ENCODE measurements at regions not wholly inside any gene's neighbourhood (a gene's known extent, or its start where the extent isn't known, plus 50 kb on each side); places are given as distances from the start of the nearest gene placed in this dataset.
"Not testable (repeated sequence)": the region's sequence is repeated elsewhere in the genome, so short reads cannot be mapped to it uniquely, and the experiment has no call there.

DNA sequence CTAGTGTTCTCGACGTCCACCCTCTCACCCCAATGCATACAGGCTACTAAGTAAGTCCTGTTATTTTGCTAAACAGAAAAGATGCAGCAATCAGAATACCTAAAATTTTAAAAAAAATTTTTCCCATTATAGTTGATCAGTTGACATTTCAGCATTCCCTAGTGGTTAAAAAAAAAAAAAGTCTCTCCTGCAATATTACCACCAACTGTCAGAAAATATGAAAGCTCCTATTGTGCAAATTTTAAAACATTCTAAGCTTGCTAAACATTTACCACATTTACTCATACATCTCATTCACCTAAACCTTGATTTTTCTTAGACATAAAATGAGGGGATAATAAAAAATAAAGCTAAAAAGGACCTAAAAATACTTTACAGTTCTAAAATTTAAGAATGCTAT is 165.6 kb downstream of the AVL9 start:
- no peaks in the 10 kb centered on the region for H3K9me3 Mint-ChIP-seq
- H3K36me3 Mint-ChIP-seq (ENCODE audit: low read depth) = no peaks in the 10 kb centered on the region
- H3K4me1 Mint-ChIP-seq = no peaks in the 10 kb centered on the region
- no peak overlapping the region for H3K4me3 Mint-ChIP-seq
- no peak for DNase-seq
- no peak for ATAC-seq
- no peak overlapping the region for H3K27ac Mint-ChIP-seq
- H3K27me3 Mint-ChIP-seq = peaks cover 20% of the 10 kb centered on the region

DNA sequence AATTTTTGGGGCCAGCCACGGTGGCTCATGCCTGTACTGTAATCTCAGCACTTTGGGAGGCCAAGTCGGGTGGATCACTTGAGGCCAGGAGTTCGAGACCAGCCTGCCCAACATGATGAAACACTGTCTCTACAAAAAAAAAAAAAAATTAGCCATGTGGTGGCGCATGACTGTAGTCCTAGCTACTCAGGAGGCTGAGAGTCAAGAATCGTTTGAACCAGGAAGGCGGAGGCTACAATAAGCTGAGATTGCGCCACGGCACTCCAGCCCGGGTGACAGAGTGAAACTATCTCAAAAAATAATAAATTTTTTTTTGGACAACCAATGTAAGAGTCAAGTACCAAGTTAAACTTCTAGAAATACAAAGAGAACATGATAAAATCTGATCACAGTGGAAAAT is 164.6 kb downstream of the AVL9 start:
- H3K27ac Mint-ChIP-seq = no peak overlapping the region
- H3K4me1 Mint-ChIP-seq = no peaks in the 10 kb centered on the region
- H3K4me3 Mint-ChIP-seq = no peak overlapping the region
- ATAC-seq (no peak), DNase-seq (no peak)
- H3K27me3 Mint-ChIP-seq = peaks cover 15% of the 10 kb centered on the region
- H3K9me3 Mint-ChIP-seq = no peaks in the 10 kb centered on the region
- no peaks in the 10 kb centered on the region for H3K36me3 Mint-ChIP-seq (ENCODE audit: low read depth)

DNA sequence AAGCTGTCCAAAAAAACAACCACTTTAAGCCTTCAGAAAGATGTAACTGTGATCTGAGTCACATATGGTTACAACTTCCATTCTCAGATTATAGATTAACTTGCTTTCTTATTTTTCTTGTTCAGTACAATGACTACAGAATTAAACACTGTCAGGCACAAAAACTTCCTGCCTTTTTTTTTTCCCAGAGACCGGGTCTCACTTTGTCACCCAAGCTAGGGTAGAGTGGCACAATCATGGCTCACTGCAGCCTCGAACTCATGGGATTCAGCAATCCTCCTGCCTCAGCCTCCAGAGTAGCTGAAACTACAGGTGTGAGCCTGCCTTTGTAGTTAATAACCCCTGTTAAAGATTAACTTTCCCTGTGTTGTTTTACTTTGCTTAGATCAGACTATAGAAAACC is 163.2 kb downstream of the AVL9 start:
- H3K4me1 Mint-ChIP-seq = no peaks in the 10 kb centered on the region
- no peak overlapping the region for H3K4me3 Mint-ChIP-seq
- ATAC-seq (no peak), DNase-seq (no peak)
- H3K27me3 Mint-ChIP-seq = peaks cover 8% of the 10 kb centered on the region
- no peaks in the 10 kb centered on the region for H3K36me3 Mint-ChIP-seq (ENCODE audit: low read depth)
- H3K27ac Mint-ChIP-seq = no peak overlapping the region
- no peaks in the 10 kb centered on the region for H3K9me3 Mint-ChIP-seq

DNA sequence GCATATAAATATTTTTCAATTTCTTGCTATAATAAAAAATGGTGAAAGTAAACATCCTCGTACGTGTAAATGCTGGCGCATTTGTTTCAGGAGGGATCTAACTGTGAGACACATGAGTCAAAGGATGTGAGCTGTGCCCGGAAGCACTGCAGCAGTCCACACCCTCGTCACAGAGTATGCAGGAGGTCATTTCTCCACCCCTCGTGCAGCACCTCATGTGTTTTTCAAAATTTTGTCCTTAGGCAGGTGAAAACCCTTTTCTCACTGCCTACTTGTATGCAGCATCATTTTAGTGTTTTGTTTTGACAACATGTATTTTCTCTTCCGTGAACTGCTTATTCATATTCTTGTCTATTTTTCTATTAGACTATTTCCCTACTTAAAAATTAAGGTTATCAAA is 162.7 kb downstream of the AVL9 start:
- Mint-ChIP-seq H3K9me3 (no peaks in the 10 kb centered on the region), H3K4me1 (no peaks in the 10 kb centered on the region), H3K4me3 (no peak overlapping the region), H3K36me3 (ENCODE audit: low read depth) (no peaks in the 10 kb centered on the region), H3K27me3 (peaks cover 7% of the 10 kb centered on the region), H3K27ac (no peak overlapping the region)
- DNase-seq (no peak), ATAC-seq (no peak)

DNA sequence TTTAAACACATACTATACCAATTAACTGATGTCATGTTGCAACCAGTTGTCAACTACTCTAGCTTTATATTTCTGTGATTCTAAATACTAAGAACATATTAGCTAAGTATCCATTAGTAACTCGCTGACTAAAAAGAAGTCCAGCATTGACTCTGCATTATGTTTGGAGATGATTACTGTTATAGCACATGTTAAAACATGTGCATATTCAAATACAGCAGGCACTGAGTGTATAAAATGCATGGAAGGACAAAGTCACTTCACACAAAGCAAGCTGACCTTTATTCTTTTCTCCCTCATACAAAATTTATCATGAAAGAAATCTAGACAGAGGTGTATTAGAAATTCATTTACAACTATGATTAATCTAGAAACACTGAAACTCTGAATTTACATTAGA is 159.3 kb downstream of the AVL9 start:
- DNase-seq, H3K4me1 Mint-ChIP-seq: not testable (repeated sequence)

DNA sequence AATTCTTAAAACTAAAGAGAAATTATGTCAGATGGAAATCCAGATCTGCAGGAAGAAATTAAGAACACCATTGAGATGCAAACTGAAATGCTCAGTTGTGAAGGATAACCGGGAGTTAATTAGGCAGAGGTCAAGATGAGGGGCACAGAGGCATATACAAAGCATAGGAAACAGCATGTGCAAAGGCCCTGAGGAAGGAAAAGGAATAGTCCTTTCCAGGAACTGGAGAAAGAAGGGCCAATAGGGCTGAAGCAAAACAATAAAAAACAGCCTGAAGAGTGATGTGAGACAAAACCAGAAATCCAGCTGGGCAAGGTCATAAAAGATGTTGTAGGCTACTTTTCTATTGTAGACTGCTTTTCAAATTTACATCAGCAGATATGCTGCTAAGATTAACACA is 155.1 kb downstream of the AVL9 start:
- not testable (repeated sequence) for H3K36me3 Mint-ChIP-seq (ENCODE audit: low read depth); H3K4me1 Mint-ChIP-seq; ATAC-seq; H3K27me3 Mint-ChIP-seq; H3K27ac Mint-ChIP-seq; DNase-seq; H3K4me3 Mint-ChIP-seq; H3K9me3 Mint-ChIP-seq

More for the DNA sequence above, 159.3 kb downstream of the AVL9 start:
- not testable (repeated sequence) for H3K27me3 Mint-ChIP-seq; H3K27ac Mint-ChIP-seq; H3K4me3 Mint-ChIP-seq; ATAC-seq; H3K36me3 Mint-ChIP-seq (ENCODE audit: low read depth); H3K9me3 Mint-ChIP-seq

DNA sequence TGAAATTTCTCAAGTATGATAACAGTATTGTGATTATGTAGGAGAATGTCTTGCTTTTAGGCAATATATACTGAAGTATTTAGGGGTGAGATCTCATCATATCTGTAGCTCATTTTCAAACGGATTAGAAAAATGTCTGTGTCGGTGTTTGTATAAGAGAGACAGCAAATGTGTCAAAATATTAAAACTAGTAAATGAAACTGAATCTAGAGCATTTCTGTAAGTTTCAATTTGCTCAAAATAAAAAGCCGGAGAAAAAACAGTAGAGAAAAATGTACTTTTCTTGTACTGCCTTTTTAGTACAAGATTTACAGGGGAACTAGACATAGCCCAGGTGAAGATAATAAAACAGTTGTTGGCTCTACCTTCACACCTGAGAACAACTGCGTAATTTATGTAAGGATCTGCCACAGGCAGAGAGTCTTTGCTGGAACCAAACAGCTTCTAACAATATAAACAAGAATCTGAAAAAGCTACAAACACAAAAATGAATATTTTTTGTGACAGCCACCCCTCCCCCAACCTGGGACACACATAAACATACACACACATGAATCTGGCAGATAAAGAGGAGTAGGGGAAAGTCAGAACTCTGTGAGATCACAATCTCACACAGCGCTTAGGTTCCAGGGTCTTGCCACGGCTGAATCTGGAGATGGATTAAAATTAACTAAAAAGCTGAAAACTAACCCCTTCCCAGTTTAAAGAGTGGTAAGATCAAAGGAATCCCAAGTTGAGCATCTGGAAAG is 153.3 kb downstream of the AVL9 start:
- H3K27ac Mint-ChIP-seq = no peak overlapping the region
- no peak overlapping the region for H3K4me3 Mint-ChIP-seq
- H3K27me3 Mint-ChIP-seq = peaks cover 10% of the 10 kb centered on the region
- no peaks in the 10 kb centered on the region for H3K4me1 Mint-ChIP-seq
- no peak for ATAC-seq
- no peaks in the 10 kb centered on the region for H3K36me3 Mint-ChIP-seq (ENCODE audit: low read depth)
- H3K9me3 Mint-ChIP-seq = no peaks in the 10 kb centered on the region
- DNase-seq = no peak

DNA sequence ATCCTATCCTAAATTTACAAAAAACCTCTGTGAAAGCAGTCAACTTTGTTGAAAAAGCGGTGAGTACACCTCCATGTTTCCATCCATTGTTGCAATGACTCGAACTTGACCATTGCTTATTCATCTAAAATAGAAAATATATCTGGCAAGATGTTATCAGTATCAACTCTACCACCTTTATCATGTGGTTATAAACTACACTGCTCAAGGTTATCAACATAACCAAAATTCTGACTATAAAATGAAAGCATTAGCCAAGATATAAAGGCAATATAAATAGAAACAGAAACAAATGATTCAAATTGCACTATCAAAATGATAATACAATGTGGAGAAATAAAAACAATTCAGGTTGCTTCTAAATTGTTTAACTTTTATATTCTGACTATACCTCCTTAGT is 150.0 kb downstream of the AVL9 start:
- DNase-seq; H3K27ac Mint-ChIP-seq; ATAC-seq; H3K36me3 Mint-ChIP-seq (ENCODE audit: low read depth); H3K4me1 Mint-ChIP-seq; H3K27me3 Mint-ChIP-seq; H3K9me3 Mint-ChIP-seq; H3K4me3 Mint-ChIP-seq: not testable (repeated sequence)

DNA sequence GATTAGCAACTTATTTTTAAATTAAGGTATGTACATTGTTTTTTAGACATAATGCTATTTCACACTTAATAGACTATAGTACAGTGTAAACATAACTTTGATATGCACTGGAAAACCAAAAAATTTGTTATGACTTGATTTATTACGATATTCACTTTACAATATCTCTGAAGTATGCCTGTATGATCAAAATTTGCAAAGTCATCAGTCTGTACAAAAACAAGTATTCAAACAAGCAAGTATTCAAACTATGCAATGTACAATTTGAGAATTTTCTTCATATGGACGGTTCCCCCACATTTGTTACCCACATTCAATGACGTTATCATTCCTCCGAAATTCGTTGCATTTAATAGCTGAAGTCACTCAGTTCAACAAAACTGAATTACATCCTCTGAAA is 147.9 kb downstream of the AVL9 start:
- DNase-seq = no peak
- Mint-ChIP-seq H3K4me3 (no peak overlapping the region), H3K36me3 (ENCODE audit: low read depth) (no peaks in the 10 kb centered on the region), H3K4me1 (peaks cover 8% of the 10 kb centered on the region), H3K9me3 (no peaks in the 10 kb centered on the region), H3K27me3 (peaks cover 6% of the 10 kb centered on the region), H3K27ac (no peak overlapping the region)
- ATAC-seq = no peak

DNA sequence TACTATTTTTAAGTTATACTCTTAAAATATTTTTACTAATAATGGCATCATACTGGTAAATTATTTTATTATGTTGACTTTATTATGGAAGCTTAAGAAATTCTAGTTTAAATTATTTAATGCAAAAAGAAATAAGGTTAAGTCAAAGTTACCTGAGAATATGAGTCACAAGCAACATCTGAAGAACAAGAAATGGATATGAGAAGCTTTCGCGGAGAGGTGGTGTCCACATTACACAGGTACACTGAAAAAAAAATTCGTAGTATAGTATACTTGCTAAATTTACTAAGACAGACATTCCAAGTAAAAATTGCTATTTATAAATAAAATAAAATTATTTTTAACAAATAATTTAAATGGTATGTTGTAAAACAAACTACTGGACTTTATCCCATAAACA is 143.8 kb downstream of the AVL9 start:
- ATAC-seq (no peak), DNase-seq (no peak)
- peaks cover 14% of the 10 kb centered on the region for H3K4me1 Mint-ChIP-seq
- H3K27me3 Mint-ChIP-seq = no peaks in the 10 kb centered on the region
- no peak overlapping the region for H3K4me3 Mint-ChIP-seq
- no peaks in the 10 kb centered on the region for H3K36me3 Mint-ChIP-seq (ENCODE audit: low read depth)
- H3K27ac Mint-ChIP-seq = no peak overlapping the region
- no peaks in the 10 kb centered on the region for H3K9me3 Mint-ChIP-seq

DNA sequence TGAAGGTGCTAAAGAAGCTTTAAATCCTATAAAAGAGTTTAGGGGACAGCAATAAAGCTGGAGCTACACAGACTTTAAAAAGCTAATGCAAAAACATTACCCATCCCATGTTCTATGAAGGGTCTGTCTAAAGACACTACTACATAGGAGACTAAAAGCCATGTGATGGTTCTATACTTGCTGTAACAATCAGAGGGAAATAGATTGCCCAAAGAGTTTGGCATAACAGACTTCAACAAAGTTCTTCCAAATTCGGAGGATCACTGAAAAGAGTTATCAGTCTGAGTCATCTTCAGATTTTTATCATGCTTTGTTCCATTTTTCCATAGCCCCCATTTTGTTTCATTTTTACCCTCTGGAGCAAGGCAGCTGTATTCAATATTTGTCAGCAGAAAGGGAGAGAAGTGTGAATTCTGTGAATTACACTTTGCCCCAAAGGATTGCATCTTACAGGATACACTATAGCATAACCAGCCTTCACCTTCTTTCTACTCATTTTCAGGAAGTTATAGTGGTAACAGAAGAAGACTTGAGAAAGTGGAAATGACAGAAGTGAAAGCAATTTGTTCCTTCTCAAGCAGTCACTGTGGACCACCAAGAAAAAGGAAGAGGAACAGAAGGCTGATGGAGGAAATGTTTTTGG is 143.3 kb downstream of the AVL9 start:
- not testable (repeated sequence) for H3K9me3 Mint-ChIP-seq; DNase-seq; H3K4me3 Mint-ChIP-seq; H3K27me3 Mint-ChIP-seq; H3K36me3 Mint-ChIP-seq (ENCODE audit: low read depth)
- peaks cover 14% of the 10 kb centered on the region for H3K4me1 Mint-ChIP-seq
- peak; percentile 57 for ATAC-seq
- H3K27ac Mint-ChIP-seq = peak overlapping the region; percentile 15

All from activated naive CD8-positive, alpha-beta T cell treated with anti-CD3 and anti-CD28 coated beads, Interleukin-2, amount 50 U/mL, for 24 hours (primary cell).